ENCODE measurements at regions not wholly inside any gene's neighbourhood (a gene's known extent, or its start where the extent isn't known, plus 50 kb on each side); places are given as distances from the start of the nearest gene placed in this dataset.

GRCh38 chr16:17657045-17657444, 186.3 kb upstream of the XYLT1 start:
- DNase-seq (ENCODE audit: low read depth): no peak

- no peak for DNase-seq (ENCODE audit: low read depth)
Observed at GRCh38 chr16:17654571-17654970, 183.8 kb upstream of the XYLT1 start.

- no peak for DNase-seq (ENCODE audit: low read depth)
Observed at GRCh38 chr16:17654142-17654541, 183.4 kb upstream of the XYLT1 start.

GRCh38 chr16:17647879-17648872, 177.4 kb upstream of the XYLT1 start:
- DNase-seq (ENCODE audit: low read depth): no peak

- no peak for DNase-seq (ENCODE audit: low read depth)
Observed at GRCh38 chr16:17643935-17644334, 173.2 kb upstream of the XYLT1 start.

GRCh38 chr16:17641990-17642389, 171.2 kb upstream of the XYLT1 start:
- DNase-seq (ENCODE audit: low read depth): no peak

- DNase-seq (ENCODE audit: low read depth): no peak
Observed at GRCh38 chr16:17638134-17638533, 167.4 kb upstream of the XYLT1 start.

GRCh38 chr16:17635183-17635582, 164.4 kb upstream of the XYLT1 start:
- DNase-seq (ENCODE audit: low read depth): no peak

- DNase-seq (ENCODE audit: low read depth): no peak
Observed at GRCh38 chr16:17633181-17633951, 162.6 kb upstream of the XYLT1 start.

GRCh38 chr16:17632667-17633066, 161.9 kb upstream of the XYLT1 start:
- DNase-seq (ENCODE audit: low read depth): no peak

- DNase-seq (ENCODE audit: low read depth): no peak
Observed at GRCh38 chr16:17629936-17630335, 159.2 kb upstream of the XYLT1 start.

- DNase-seq (ENCODE audit: low read depth): no peak
Observed at GRCh38 chr16:17628983-17629382, 158.2 kb upstream of the XYLT1 start.

- no peak for DNase-seq (ENCODE audit: low read depth)
Observed at GRCh38 chr16:17622366-17622765, 151.6 kb upstream of the XYLT1 start.

GRCh38 chr16:17619261-17619660, 148.5 kb upstream of the XYLT1 start:
- no peak for DNase-seq (ENCODE audit: low read depth)

GRCh38 chr16:17617021-17617552, 146.3 kb upstream of the XYLT1 start:
- DNase-seq (ENCODE audit: low read depth): no peak

GRCh38 chr16:17612336-17612735, 141.6 kb upstream of the XYLT1 start:
- no peak for DNase-seq (ENCODE audit: low read depth)

GRCh38 chr16:17607609-17608008, 136.8 kb upstream of the XYLT1 start:
- no peak for DNase-seq (ENCODE audit: low read depth)

- no peak for DNase-seq (ENCODE audit: low read depth)
Observed at GRCh38 chr16:17607075-17607509, 136.3 kb upstream of the XYLT1 start.

- no peak for DNase-seq (ENCODE audit: low read depth)
Observed at GRCh38 chr16:17606460-17606859, 135.7 kb upstream of the XYLT1 start.

- no peak for DNase-seq (ENCODE audit: low read depth)
Observed at GRCh38 chr16:17605784-17606183, 135.0 kb upstream of the XYLT1 start.

- DNase-seq (ENCODE audit: low read depth): no peak
Observed at GRCh38 chr16:17603626-17604025, 132.9 kb upstream of the XYLT1 start.

- no peak for DNase-seq (ENCODE audit: low read depth)
Observed at GRCh38 chr16:17602678-17603077, 131.9 kb upstream of the XYLT1 start.
